Upper lobe of left lung (tissue), 4 donors: ENCODE measurements at regions not wholly inside any gene's neighbourhood (a gene's known extent, or its start where the extent isn't known, plus 50 kb on each side); places are given as distances from the start of the nearest gene placed in this dataset.

Experiments
- POLR2A ChIP-seq, 4 donors: fragments of 450-650 bp; IDR thresholded peaks; one replicate each; pipeline ENCODE4 v1.5.1; 2016 to 2017; ENCODE audit warnings: antibody characterized with exemption in 4 of 4, mild to moderate bottlenecking in 2 of 4
- TF ChIP-seq, protein P1 (sequence below), 6 experiments: fragments of 450-650 bp in 4 of 6; fragments of 200-600 bp in 2 of 6; sonication (generic) in 2 of 6; IDR thresholded peaks; one replicate each; pipeline ENCODE4 v1.5.1; 2016 to 2019; ENCODE audit warnings: antibody characterized with exemption in 6 of 6

GRCh38 chr13:111539252-111539651, 218.8 kb downstream of the TEX29 start:
- TF ChIP-seq POLR2A (IDR thresholded peaks at IDR 0.05), result no peak
- TF ChIP-seq, protein P1, sequence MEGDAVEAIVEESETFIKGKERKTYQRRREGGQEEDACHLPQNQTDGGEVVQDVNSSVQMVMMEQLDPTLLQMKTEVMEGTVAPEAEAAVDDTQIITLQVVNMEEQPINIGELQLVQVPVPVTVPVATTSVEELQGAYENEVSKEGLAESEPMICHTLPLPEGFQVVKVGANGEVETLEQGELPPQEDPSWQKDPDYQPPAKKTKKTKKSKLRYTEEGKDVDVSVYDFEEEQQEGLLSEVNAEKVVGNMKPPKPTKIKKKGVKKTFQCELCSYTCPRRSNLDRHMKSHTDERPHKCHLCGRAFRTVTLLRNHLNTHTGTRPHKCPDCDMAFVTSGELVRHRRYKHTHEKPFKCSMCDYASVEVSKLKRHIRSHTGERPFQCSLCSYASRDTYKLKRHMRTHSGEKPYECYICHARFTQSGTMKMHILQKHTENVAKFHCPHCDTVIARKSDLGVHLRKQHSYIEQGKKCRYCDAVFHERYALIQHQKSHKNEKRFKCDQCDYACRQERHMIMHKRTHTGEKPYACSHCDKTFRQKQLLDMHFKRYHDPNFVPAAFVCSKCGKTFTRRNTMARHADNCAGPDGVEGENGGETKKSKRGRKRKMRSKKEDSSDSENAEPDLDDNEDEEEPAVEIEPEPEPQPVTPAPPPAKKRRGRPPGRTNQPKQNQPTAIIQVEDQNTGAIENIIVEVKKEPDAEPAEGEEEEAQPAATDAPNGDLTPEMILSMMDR (IDR thresholded peaks at IDR 0.05), result no peak
